H1 (cell line): ENCODE measurements at regions not wholly inside any gene's neighbourhood (a gene's known extent, or its start where the extent isn't known, plus 50 kb on each side); places are given as distances from the start of the nearest gene placed in this dataset.

ENCODE experiments used
- CTCF ChIA-PET: fragments of 300-600 bp; sonication (Branson Sonifier 250); formaldehyde crosslinking; loops from one replicate; lab custom pipeline; 2021; ENCODE audit not compliant: partially characterized antibody; lab: Charles Lee
- POLR2A ChIA-PET: fragments of 300-600 bp; sonication (Branson Sonifier 250); formaldehyde crosslinking; loops from one replicate; lab custom pipeline; 2021; ENCODE audit warnings: inconsistent platforms; ENCODE audit not compliant: partially characterized antibody; lab: Charles Lee
- DNase-seq, 2 experiments: peaks; one replicate each; pipeline versions ENCODE4 v3.0.0 to v3.0.0-alpha.2; 2010 to 2022; ENCODE audit warnings: low spot score in 2 of 2, low read depth in 1 of 2, mixed read lengths in 1 of 2
- FAIRE-seq: peaks from 2 replicates; lab custom pipeline; 2011; peaks lifted over from hg19 to GRCh38; lab: Jason Lieb, UNC
- H2AFZ ChIP-seq: 2 replicates; pipeline ENCODE4 v1.8.1; 2012; ENCODE audit warnings: low read length, inconsistent platforms
- H2AK5ac ChIP-seq: 2 replicates; pipeline ENCODE4 v1.6.1; 2013; ENCODE audit warnings: low read depth, low read length
- H2BK120ac ChIP-seq: replicated peaks from 2 replicates; pipeline ENCODE3; 2013; ENCODE audit warnings: low read depth, low read length, inconsistent platforms
- H2BK12ac ChIP-seq: 2 replicates; pipeline ENCODE4 v1.6.1; 2013; ENCODE audit warnings: low read depth, low read length
- H2BK15ac ChIP-seq: 2 replicates; pipeline ENCODE4 v1.6.1; 2013; ENCODE audit warnings: low read length
- H2BK20ac ChIP-seq: 2 replicates; pipeline ENCODE4 v1.6.1; 2013; ENCODE audit warnings: low read length
- H2BK5ac ChIP-seq: 2 replicates; pipeline ENCODE4 v1.6.1; 2013; ENCODE audit warnings: low read depth, low read length
- H3K14ac ChIP-seq: 2 replicates; pipeline ENCODE4 v1.6.1; 2013; ENCODE audit warnings: inconsistent platforms; ENCODE audit not compliant: insufficient read length
- H3K18ac ChIP-seq: 2 replicates; pipeline ENCODE4 v1.6.1; 2013; ENCODE audit warnings: low read length; ENCODE audit errors: extremely low read depth
- H3K23ac ChIP-seq: 2 replicates; pipeline ENCODE4 v1.6.1; 2013; ENCODE audit warnings: inconsistent platforms; ENCODE audit not compliant: insufficient read length
- H3K23me2 ChIP-seq: 2 replicates; pipeline ENCODE4 v1.6.1; 2013; ENCODE audit warnings: low read depth, low read length
- H3K27ac ChIP-seq: 2 replicates; pipeline ENCODE4 v1.6.1; 2011; ENCODE audit warnings: low read depth, low read length, inconsistent platforms
- H3K27me3 ChIP-seq, 4 experiments: replicated peaks in 1 of 4; 1 replicate in 1 of 4; 2 replicates in 3 of 4; pipeline versions ENCODE4 v1.6.1 to v1.8.1; 2011 to 2013; ENCODE audit warnings: low read length in 3 of 4, mild to moderate bottlenecking in 3 of 4, inconsistent platforms in 2 of 4, mixed read lengths in 2 of 4, moderate library complexity in 1 of 4; ENCODE audit not compliant: control insufficient read depth in 3 of 4, insufficient read depth in 3 of 4; ENCODE audit errors: extremely low read depth in 1 of 4
- H3K36me3 ChIP-seq, 4 experiments: 2 replicates each; pipeline versions ENCODE4 v1.6.1 to v1.8.1; 2011 to 2013; ENCODE audit warnings: mild to moderate bottlenecking in 4 of 4, low read length in 3 of 4, moderate library complexity in 2 of 4, control low read depth in 1 of 4, inconsistent platforms in 1 of 4; ENCODE audit not compliant: insufficient read depth in 4 of 4, control insufficient read depth in 2 of 4
- H3K4ac ChIP-seq: replicated peaks from 2 replicates; pipeline ENCODE3; 2013; ENCODE audit warnings: low read length, low read depth, mixed read lengths, inconsistent platforms; ENCODE audit not compliant: insufficient read length
- H3K4me1 ChIP-seq, 4 experiments: replicated peaks in 1 of 4; 1 replicate in 1 of 4; 2 replicates in 3 of 4; pipeline versions ENCODE4 v1.6.1 to v1.8.1; 2011 to 2013; ENCODE audit warnings: low read length in 3 of 4, inconsistent platforms in 2 of 4, mixed read lengths in 1 of 4; ENCODE audit not compliant: insufficient read depth in 4 of 4, control insufficient read depth in 3 of 4
- H3K4me2 ChIP-seq, 2 experiments: 2 replicates each; pipeline versions ENCODE4 v1.6.1 to v1.8.1; 2011 to 2013; ENCODE audit warnings: low read depth in 2 of 2, low read length in 2 of 2, control low read depth in 1 of 2, inconsistent platforms in 1 of 2, mild to moderate bottlenecking in 1 of 2; ENCODE audit not compliant: insufficient read depth in 1 of 2
- H3K4me3 ChIP-seq, 4 experiments: fragments of 200-600, 300-600 bp in 1 of 4; sonication (generic), shearing (Covaris generic), sonication (Bioruptor Twin) in 1 of 4; 2 replicates each; pipeline versions ENCODE4 v1.5.1 to v1.8.1; 2011 to 2016; ENCODE audit warnings: low read length in 4 of 4, low read depth in 3 of 4, control low read depth in 2 of 4, inconsistent platforms in 2 of 4, mild to moderate bottlenecking in 2 of 4, mixed read lengths in 1 of 4, moderate library complexity in 1 of 4; ENCODE audit not compliant: insufficient read depth in 2 of 4; ENCODE audit errors: extremely low read depth in 1 of 4
- H3K56ac ChIP-seq: replicated peaks from 2 replicates; pipeline ENCODE3; 2013; ENCODE audit warnings: low read depth, mild to moderate bottlenecking, mixed read lengths, low read length, inconsistent platforms; ENCODE audit not compliant: insufficient read length
- H3K79me1 ChIP-seq: 2 replicates; pipeline ENCODE4 v1.6.1; 2013; ENCODE audit warnings: low read depth, low read length, control low read depth
- H3K79me2 ChIP-seq, 2 experiments: 2 replicates each; pipeline versions ENCODE4 v1.6.1 to v1.8.1; 2012 to 2013; ENCODE audit warnings: low read length in 2 of 2, mild to moderate bottlenecking in 2 of 2, inconsistent platforms in 1 of 2; ENCODE audit not compliant: insufficient read depth in 2 of 2, control insufficient read depth in 1 of 2
- H3K9ac ChIP-seq, 4 experiments: replicated peaks in 1 of 4; 1 replicate in 1 of 4; 2 replicates in 3 of 4; pipeline versions ENCODE4 v1.6.1 to v1.8.1; 2011 to 2013; ENCODE audit warnings: low read depth in 3 of 4, low read length in 3 of 4, control low read depth in 2 of 4, mild to moderate bottlenecking in 2 of 4, moderate library complexity in 2 of 4, inconsistent platforms in 1 of 4; ENCODE audit errors: extremely low read depth in 1 of 4
- H3K9me3 ChIP-seq, 2 experiments: 2 replicates each; pipeline versions ENCODE4 v1.6.1 to v1.8.1; 2012 to 2013; ENCODE audit warnings: mild to moderate bottlenecking in 2 of 2, moderate library complexity in 2 of 2, control low read depth in 1 of 2, inconsistent platforms in 1 of 2, low read depth in 1 of 2, low read length in 1 of 2, mixed read lengths in 1 of 2; ENCODE audit not compliant: insufficient read depth in 2 of 2
- H4K20me1 ChIP-seq, 2 experiments: replicated peaks in 1 of 2; 2 replicates each; pipeline versions ENCODE3 to v1.8.1; 2011 to 2013; ENCODE audit warnings: inconsistent platforms in 2 of 2, low read length in 2 of 2, mild to moderate bottlenecking in 1 of 2; ENCODE audit not compliant: insufficient read depth in 2 of 2, control insufficient read depth in 1 of 2
- H4K5ac ChIP-seq: 2 replicates; pipeline ENCODE4 v1.6.1; 2013; ENCODE audit warnings: low read length, low read depth, mixed read lengths, inconsistent platforms; ENCODE audit not compliant: insufficient read length
- H4K8ac ChIP-seq: 2 replicates; pipeline ENCODE4 v1.8.0; 2013; ENCODE audit warnings: mild to moderate bottlenecking, moderate library complexity, low read length, inconsistent platforms; ENCODE audit not compliant: insufficient read depth; ENCODE audit errors: extremely low read depth
- H4K91ac ChIP-seq: replicated peaks from 2 replicates; pipeline ENCODE3; 2013; ENCODE audit warnings: low read length, mixed read lengths, inconsistent platforms; ENCODE audit not compliant: insufficient read length
- CHD1 ChIP-seq: IDR thresholded peaks from 2 replicates; pipeline ENCODE4 v1.6.1; 2012; ENCODE audit warnings: low read depth, low read length, improper control_type of control experiment
- CREB1 ChIP-seq: IDR thresholded peaks from 2 replicates; pipeline ENCODE4 v1.6.1; 2012; ENCODE audit warnings: inconsistent platforms
- FOSL1 ChIP-seq: IDR thresholded peaks from 2 replicates; pipeline ENCODE4 v1.6.1; 2011; ENCODE audit warnings: mild to moderate bottlenecking, low read depth, low read length, moderate library complexity; ENCODE audit not compliant: insufficient read depth
- JUN ChIP-seq: IDR thresholded peaks from 2 replicates; pipeline ENCODE4 v1.6.1; 2011; ENCODE audit warnings: low read depth, mild to moderate bottlenecking, improper control_type of control experiment, low read length
- KDM4A ChIP-seq: IDR thresholded peaks from one replicate; pipeline ENCODE4 v1.7.1; 2012; ENCODE audit warnings: low read depth, mild to moderate bottlenecking, moderate library complexity, low read length, inconsistent platforms; ENCODE audit not compliant: severe bottlenecking
- NANOG ChIP-seq: IDR thresholded peaks from 2 replicates; pipeline ENCODE4 v1.6.1; 2011; ENCODE audit warnings: low read length, low read depth, mild to moderate bottlenecking, inconsistent platforms; ENCODE audit not compliant: insufficient read depth, poor library complexity, severe bottlenecking
- PHF8 ChIP-seq: fragments of 200-600 bp; sonication (generic); conservative IDR thresholded peaks from 2 replicates; pipeline ENCODE4 v1.7.1; 2012; ENCODE audit warnings: low read depth, mild to moderate bottlenecking, inconsistent platforms, low read length, moderate library complexity
- POLR2A ChIP-seq, 2 experiments: IDR thresholded peaks; 1 replicate in 1 of 2; 2 replicates in 1 of 2; pipeline ENCODE4 v1.6.1; 2011; ENCODE audit warnings: low read depth in 2 of 2, low read length in 2 of 2, mild to moderate bottlenecking in 2 of 2; ENCODE audit errors: control extremely low read depth in 1 of 2
- RAD21 ChIP-seq, 2 experiments: IDR thresholded peaks in 1 of 2; conservative IDR thresholded peaks in 1 of 2; 2 replicates each; pipeline ENCODE4 v1.6.1; 2011; ENCODE audit warnings: low read depth in 2 of 2, low read length in 2 of 2, improper control_type of control experiment in 1 of 2, inconsistent platforms in 1 of 2, mild to moderate bottlenecking in 1 of 2, moderate library complexity in 1 of 2
- SIN3A ChIP-seq, 2 experiments: IDR thresholded peaks in 1 of 2; conservative IDR thresholded peaks in 1 of 2; 2 replicates each; pipeline ENCODE4 v1.6.1; 2011 to 2012; ENCODE audit warnings: low read length in 2 of 2, improper control_type of control experiment in 1 of 2, low read depth in 1 of 2, mild to moderate bottlenecking in 1 of 2
- SIRT6 ChIP-seq: IDR thresholded peaks from one replicate; pipeline ENCODE4 v1.7.1; 2012; ENCODE audit warnings: low read length, inconsistent platforms
- SIX5 ChIP-seq: IDR thresholded peaks from 2 replicates; pipeline ENCODE4 v1.6.1; 2011; ENCODE audit warnings: mild to moderate bottlenecking, low read depth, low read length
- SP1 ChIP-seq: IDR thresholded peaks from 2 replicates; pipeline ENCODE4 v1.6.1; 2011; ENCODE audit warnings: low read depth, low read length
- SP2 ChIP-seq: IDR thresholded peaks from 2 replicates; pipeline ENCODE4 v1.6.1; 2012; ENCODE audit warnings: mild to moderate bottlenecking, low read length, inconsistent platforms
- SRF ChIP-seq: IDR thresholded peaks from 2 replicates; pipeline ENCODE4 v1.6.1; 2011; ENCODE audit warnings: mild to moderate bottlenecking, low read depth, low read length, moderate library complexity
- YY1 ChIP-seq: IDR thresholded peaks from 2 replicates; pipeline ENCODE4 v1.6.1; 2011; ENCODE audit warnings: low read depth, mild to moderate bottlenecking, low read length
- WGBS, 2 experiments: shearing (Covaris generic) in 1 of 2; methylation state at CpG; one replicate each; pipeline versions ENCODE4 v1.1.6 to v1.1.7; 2013 to 2015; ENCODE audit warnings: low lambda C conversion rate in 2 of 2, mixed read lengths in 2 of 2, inconsistent platforms in 1 of 2, low coverage in 1 of 2, missing lambda C conversion rate in 1 of 2; ENCODE audit not compliant: insufficient replicate concordance in 2 of 2, insufficient coverage in 1 of 2, insufficient read length in 1 of 2; ENCODE audit errors: extremely low coverage in 1 of 2, missing lambda C conversion rate in 1 of 2; 5-methylcytosine and 5-hydroxymethylcytosine counted together

DNA sequence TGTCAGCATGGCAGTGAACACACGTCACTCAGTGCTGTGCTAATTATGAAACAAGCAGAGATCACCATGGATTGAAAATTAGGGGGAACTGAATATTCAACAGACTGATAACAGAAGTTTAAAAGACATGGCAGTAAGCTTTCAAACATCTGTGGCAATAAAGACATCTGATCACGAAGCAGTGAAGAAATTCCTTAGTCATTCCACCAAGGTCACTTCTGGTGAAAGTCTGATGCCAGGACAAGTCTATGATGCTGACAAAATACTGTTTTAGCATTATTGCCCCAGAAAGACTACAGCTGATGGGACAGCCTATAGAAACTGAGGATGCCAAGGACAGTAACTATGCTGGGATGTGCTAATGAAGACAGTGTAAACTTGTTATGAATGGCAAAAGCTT lies 126.9 kb upstream of the RBM19 start:
- H3K23ac ChIP-seq: no peak overlapping the region
- H4K8ac ChIP-seq: no peak overlapping the region
- no peak overlapping the region for H2AFZ ChIP-seq
- H3K56ac ChIP-seq: no peak overlapping the region
- no peaks in the 10 kb centered on the region for H4K20me1 ChIP-seq
- no peaks in the 10 kb centered on the region; a peak in 1 of 8 replicates for H3K36me3 ChIP-seq
- no peak overlapping the region for H3K18ac ChIP-seq
- H2BK12ac ChIP-seq: no peak overlapping the region
- POLR2A ChIA-PET: no interaction called here
- no peak overlapping the region for H2AK5ac ChIP-seq
- H4K5ac ChIP-seq: no peak overlapping the region
- no peaks in the 10 kb centered on the region; the same call in 1 of the 2 replicates for H3K79me1 ChIP-seq
- H3K4me3 ChIP-seq: no peak overlapping the region
- WGBS, 2 experiments: 87% methylated on average over 2 of the region's 2 CpGs; no CpG with 5 or more reads in 1 of the 2 experiments
- no peak overlapping the region for H4K91ac ChIP-seq
- no peaks in the 10 kb centered on the region for H3K4me1 ChIP-seq
- H3K79me2 ChIP-seq: no peaks in the 10 kb centered on the region
- peaks cover 14 to 16% of the 10 kb centered on the region in 2 experiments; a peak in 2 of 4 replicates for H3K9me3 ChIP-seq
- no peak overlapping the region for H3K4ac ChIP-seq
- no peak overlapping the region for H3K9ac ChIP-seq
- CTCF ChIA-PET: interaction anchor here (0.6 to 1.5 kb wide), 6 partner anchors 46 to 419 kb away, joined by 3 to 5 read pairs (median 4); no protein-coding TSS in a partner anchor
- H2BK20ac ChIP-seq: no peak overlapping the region
- H2BK5ac ChIP-seq: no peak overlapping the region
- H3K14ac ChIP-seq: no peak overlapping the region
- DNase-seq: no peak
- H3K4me2 ChIP-seq: no peak overlapping the region
- no peaks in the 10 kb centered on the region for H3K27me3 ChIP-seq
- no peak for FAIRE-seq
- H2BK15ac ChIP-seq: no peak overlapping the region
- no peak overlapping the region for H2BK120ac ChIP-seq
- H3K27ac ChIP-seq: no peak overlapping the region
- H3K23me2 ChIP-seq: no peaks in the 10 kb centered on the region
- TF ChIP-seq CHD1 (no peak), SRF (no peak), POLR2A (IDR thresholded peaks at IDR 0.05; ENCODE audit: control extremely low read depth in 1 of 2, low read depth in 2 of 2, low read length in 2 of 2) (no peak), SP1 (no peak), SIX5 (no peak), PHF8 (no peak), FOSL1 (no peak), NANOG (no peak), JUN (no peak), SIN3A (conservative IDR thresholded peaks at IDR 0.05 in 1 of 2, IDR thresholded peaks at IDR 0.05 in 1 of 2; ENCODE audit: low read depth in 1 of 2, low read length in 2 of 2) (no peak), SP2 (no peak), RAD21 (IDR thresholded peaks at IDR 0.05 in 1 of 2, conservative IDR thresholded peaks at IDR 0.05 in 1 of 2; ENCODE audit: low read depth in 2 of 2, low read length in 2 of 2) (no peak), YY1 (no peak), CREB1 (no peak), SIRT6 (no peak), KDM4A (no peak)
